ENCODE measurements at regions not wholly inside any gene's neighbourhood (a gene's known extent, or its start where the extent isn't known, plus 50 kb on each side); places are given as distances from the start of the nearest gene placed in this dataset.

GRCh38 chr18:73724958-73725357 lies 422.7 kb downstream of the FBXO15 start:
- TF ChIP-seq CTCF (IDR thresholded peaks at IDR 0.05) (no peak), POLR2A (IDR thresholded peaks at IDR 0.05) (no peak)
- intact Hi-C loops (cut with DNase I; ENCODE audit: low total_unique reads): no loop called here
- DNase-seq (ENCODE audit: low spot score in 2 of 2): no peak
- no peak overlapping the region for H3K4me3 ChIP-seq (ENCODE audit: low read depth, poor library complexity, severe bottlenecking)

DNA sequence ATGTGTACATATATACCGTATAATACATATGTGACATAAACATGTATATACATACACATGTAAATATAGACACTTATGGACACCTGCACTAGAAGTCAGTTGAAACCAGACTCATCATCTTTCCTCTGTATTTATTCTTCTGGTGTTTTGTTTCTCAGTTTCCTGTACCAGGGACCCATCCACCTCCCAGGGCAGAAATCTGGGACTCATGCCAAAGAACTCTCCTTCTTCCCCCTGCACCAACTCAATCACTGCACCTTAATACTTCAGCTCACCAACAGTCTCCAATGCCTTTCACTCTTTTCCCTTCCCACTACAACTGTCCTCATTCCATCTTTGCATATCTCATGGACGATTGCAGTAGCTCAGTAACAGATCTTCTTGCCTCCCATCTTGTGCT lies 428.0 kb downstream of the FBXO15 start:
- no peak for TF ChIP-seq CTCF (IDR thresholded peaks at IDR 0.05)
- DNase-seq (ENCODE audit: low spot score in 2 of 2): no peak
- H3K4me3 ChIP-seq (ENCODE audit: low read depth, poor library complexity, severe bottlenecking): no peak overlapping the region
- WGBS, 2 donors: 71 to 85% methylated on average over 2 of the region's 2 CpGs
- intact Hi-C loops (cut with DNase I; ENCODE audit: low total_unique reads): no loop called here

DNA sequence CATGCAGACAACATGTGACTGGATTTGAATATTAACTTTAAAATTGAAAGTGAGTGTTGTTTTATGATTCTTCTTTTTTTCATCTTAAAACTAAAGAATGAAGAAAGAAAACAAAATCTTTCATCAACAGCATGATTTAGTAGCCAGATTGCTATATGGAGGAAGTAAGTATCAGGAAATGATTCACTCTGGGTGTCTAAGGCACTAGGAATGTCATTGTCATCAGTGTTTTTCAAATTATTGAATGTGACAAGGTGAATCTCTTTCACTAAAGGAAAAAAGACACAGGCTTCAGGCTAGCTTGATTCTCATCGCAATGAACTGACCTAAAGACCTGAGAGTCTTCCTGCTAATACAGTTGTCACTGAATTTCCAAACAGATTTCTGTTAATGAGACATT lies 430.1 kb downstream of the FBXO15 start:
- H3K4me3 ChIP-seq (ENCODE audit: low read depth, poor library complexity, severe bottlenecking): no peak overlapping the region
- 80 to 85% methylated on average over 1 of the region's 1 CpG for WGBS, 2 donors
- TF ChIP-seq CTCF (IDR thresholded peaks at IDR 0.05): no peak
- TF ChIP-seq POLR2A (IDR thresholded peaks at IDR 0.05): no peak
- no peak for DNase-seq (ENCODE audit: low spot score in 2 of 2)
- intact Hi-C loops (cut with DNase I; ENCODE audit: low total_unique reads): no loop called here

DNA sequence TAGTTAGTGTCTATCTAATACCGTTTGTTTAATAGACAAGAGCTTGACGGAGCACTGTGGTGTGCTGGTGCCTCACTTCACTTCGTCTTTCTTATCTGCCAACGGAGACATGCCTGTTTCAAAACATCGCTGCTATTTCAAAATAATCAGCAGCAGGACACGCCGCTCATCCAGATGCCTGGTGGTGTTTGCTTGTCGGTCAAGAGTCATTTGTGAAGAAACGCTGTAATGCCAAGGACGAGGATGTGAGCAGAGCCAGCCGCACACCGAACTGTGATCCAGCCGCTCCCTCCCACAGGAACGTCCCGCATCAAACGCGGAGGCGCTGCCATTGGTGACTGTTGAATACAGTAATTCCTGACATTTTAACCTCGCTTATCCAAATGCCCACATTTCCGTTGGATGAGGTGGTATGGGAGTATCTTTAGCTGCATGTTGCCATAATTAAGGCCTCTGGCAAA lies 432.4 kb downstream of the FBXO15 start:
- no peak overlapping the region for H3K4me3 ChIP-seq (ENCODE audit: low read depth, poor library complexity, severe bottlenecking)
- intact Hi-C loops (cut with DNase I; ENCODE audit: low total_unique reads): no loop called here
- no peak for DNase-seq (ENCODE audit: low spot score in 2 of 2)
- 89 to 92% methylated on average over 20 of the region's 20 CpGs for WGBS, 2 donors
- TF ChIP-seq POLR2A (IDR thresholded peaks at IDR 0.05): no peak
- TF ChIP-seq CTCF (IDR thresholded peaks at IDR 0.05): no peak

DNA sequence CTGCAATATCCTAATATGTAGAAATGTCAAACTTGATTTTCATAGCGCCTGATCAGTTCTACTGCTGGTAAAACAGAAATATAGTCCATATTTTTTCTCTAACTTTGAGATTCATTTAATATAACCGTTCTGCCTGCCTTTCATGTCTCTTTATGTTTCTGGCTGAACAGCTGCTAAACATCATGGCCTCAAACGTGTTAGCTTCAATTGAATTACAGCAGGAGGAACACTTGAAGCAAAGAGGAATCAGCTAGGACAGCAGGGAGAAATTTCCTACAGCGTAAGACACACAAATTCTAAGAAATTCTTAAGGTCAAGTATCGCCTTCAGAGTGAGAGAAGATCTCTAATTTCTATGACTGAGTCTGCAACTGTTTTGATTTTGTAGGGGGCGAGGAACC lies 433.2 kb downstream of the FBXO15 start:
- no peak for TF ChIP-seq CTCF (IDR thresholded peaks at IDR 0.05)
- TF ChIP-seq POLR2A (IDR thresholded peaks at IDR 0.05): no peak
- intact Hi-C loops (cut with DNase I; ENCODE audit: low total_unique reads): no loop called here
- DNase-seq (ENCODE audit: low spot score in 2 of 2): no peak
- no peak overlapping the region for H3K4me3 ChIP-seq (ENCODE audit: low read depth, poor library complexity, severe bottlenecking)
- WGBS, 2 donors: 62 to 64% methylated on average over 6 of the region's 6 CpGs

GRCh38 chr18:73711256-73711655 lies 436.4 kb downstream of the FBXO15 start:
- intact Hi-C loops (cut with DNase I; ENCODE audit: low total_unique reads): no loop called here
- H3K4me3 ChIP-seq (ENCODE audit: low read depth, poor library complexity, severe bottlenecking): no peak overlapping the region
- DNase-seq (ENCODE audit: low spot score in 2 of 2): no peak
- WGBS, 2 donors: 49 to 52% methylated on average over 2 of the region's 2 CpGs
- no peak for TF ChIP-seq CTCF (IDR thresholded peaks at IDR 0.05)
- TF ChIP-seq POLR2A (IDR thresholded peaks at IDR 0.05): no peak
